Neural progenitor cell (in vitro differentiated cells): ENCODE measurements at regions not wholly inside any gene's neighbourhood (a gene's known extent, or its start where the extent isn't known, plus 50 kb on each side); places are given as distances from the start of the nearest gene placed in this dataset.

ENCODE experiments used
- DNase-seq: peaks from one replicate; pipeline ENCODE4 v3.0.0-alpha.2; 2016; ENCODE audit warnings: low spot score
- H2AFZ ChIP-seq: fragments of 200-600 bp; sonication (generic); replicated peaks from 2 replicates; pipeline ENCODE4 v1.6.1; 2016; ENCODE audit warnings: antibody characterized with exemption
- H3F3A ChIP-seq: fragments of 200-600 bp; sonication (generic); 2 replicates; pipeline ENCODE4 v1.6.1; 2016; ENCODE audit warnings: antibody characterized with exemption, low read depth
- H3K27ac ChIP-seq: fragments of 200-600 bp; sonication (generic); 2 replicates; pipeline ENCODE4 v1.5.1; 2016; ENCODE audit warnings: mild to moderate bottlenecking
- H3K27me3 ChIP-seq: fragments of 200-600 bp; sonication (generic); 2 replicates; pipeline ENCODE4 v1.6.1; 2016; ENCODE audit warnings: mild to moderate bottlenecking, moderate library complexity
- H3K36me3 ChIP-seq: fragments of 200-600 bp; sonication (generic); 2 replicates; pipeline ENCODE4 v1.5.1; 2016
- H3K4me1 ChIP-seq: fragments of 200-600 bp; sonication (generic); 2 replicates; pipeline ENCODE4 v1.6.1; 2016; ENCODE audit warnings: mixed run types
- H3K4me2 ChIP-seq: fragments of 200-600 bp; sonication (generic); 2 replicates; pipeline ENCODE4 v1.6.1; 2016
- H3K4me3 ChIP-seq: fragments of 200-600 bp; sonication (generic); 2 replicates; pipeline ENCODE4 v1.5.1; 2016
- H3K79me2 ChIP-seq: fragments of 200-600 bp; sonication (generic); 2 replicates; pipeline ENCODE4 v1.6.1; 2016; ENCODE audit warnings: low read depth
- H3K9ac ChIP-seq: fragments of 200-600 bp; sonication (generic); 2 replicates; pipeline ENCODE4 v1.6.1; 2016
- H3K9me3 ChIP-seq: fragments of 200-600 bp; sonication (generic); 2 replicates; pipeline ENCODE4 v1.5.1; 2016; ENCODE audit warnings: low read depth
- H4K20me1 ChIP-seq: fragments of 200-600 bp; sonication (generic); 2 replicates; pipeline ENCODE4 v1.6.1; 2016; ENCODE audit warnings: low read depth
- H3K27ac Mint-ChIP-seq: 3 replicates; pipeline ENCODE4 v1.8.0; 2021; ENCODE audit warnings: mixed read lengths
- H3K27me3 Mint-ChIP-seq: 2 replicates; pipeline ENCODE4 v1.8.0; 2022; ENCODE audit warnings: low read depth, mild to moderate bottlenecking, inconsistent platforms, moderate library complexity, mixed read lengths; ENCODE audit not compliant: insufficient read depth
- H3K36me3 Mint-ChIP-seq: 3 replicates; pipeline ENCODE4 v1.8.0; 2021; ENCODE audit warnings: mixed read lengths
- H3K4me1 Mint-ChIP-seq: 3 replicates; pipeline ENCODE4 v1.8.0; 2021; ENCODE audit warnings: mixed read lengths
- H3K4me3 Mint-ChIP-seq: 3 replicates; pipeline ENCODE4 v1.8.0; 2021; ENCODE audit warnings: mild to moderate bottlenecking, moderate library complexity, mixed read lengths
- H3K9me3 Mint-ChIP-seq: 3 replicates; pipeline ENCODE4 v1.8.0; 2020; ENCODE audit warnings: mixed read lengths
- CTCF ChIP-seq: fragments of 200-600 bp; sonication (generic); IDR thresholded peaks from 2 replicates; pipeline ENCODE4 v1.5.1; 2017; ENCODE audit warnings: antibody characterized with exemption, mild to moderate bottlenecking
- EZH2 ChIP-seq: fragments of 200-600 bp; sonication (generic); IDR thresholded peaks from 2 replicates; pipeline ENCODE4 v1.6.1; 2017; ENCODE audit warnings: antibody characterized with exemption, mild to moderate bottlenecking, moderate library complexity
- EZH2phosphoT487 ChIP-seq: fragments of 200-600 bp; sonication (generic); IDR thresholded peaks from 2 replicates; pipeline ENCODE4 v1.6.1; 2017; ENCODE audit warnings: antibody characterized with exemption

DNA sequence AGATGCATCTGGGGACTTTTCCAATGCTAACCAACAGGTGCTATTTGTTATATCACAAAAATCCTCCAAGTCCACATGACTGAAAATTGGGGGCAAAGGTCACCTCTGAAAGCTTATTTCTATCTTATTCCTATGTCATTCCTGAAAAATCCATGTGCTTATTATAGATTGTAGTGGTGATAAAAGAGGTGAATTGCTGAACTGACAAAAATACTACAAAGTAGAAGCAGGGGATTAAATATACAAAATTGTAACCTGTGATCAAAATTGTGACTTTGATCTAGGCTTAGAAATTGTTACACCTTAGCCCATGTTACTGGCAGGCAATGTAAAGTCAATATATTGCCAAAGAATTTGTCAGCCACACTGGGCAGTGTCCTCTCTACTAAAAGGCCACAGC, 62.3 kb downstream of the IER5 start:
- no peaks in the 10 kb centered on the region for H3K9me3 ChIP-seq
- H3K4me3 ChIP-seq: no peak overlapping the region
- H3K36me3 ChIP-seq: no peaks in the 10 kb centered on the region
- no peaks in the 10 kb centered on the region for H3F3A ChIP-seq
- Mint-ChIP-seq H3K9me3 (peaks cover 13% of the 10 kb centered on the region), H3K27ac (no peak overlapping the region), H3K4me3 (no peak overlapping the region), H3K27me3 (peaks cover 17% of the 10 kb centered on the region), H3K4me1 (peaks cover 13% of the 10 kb centered on the region), H3K36me3 (no peaks in the 10 kb centered on the region)
- no peaks in the 10 kb centered on the region for H4K20me1 ChIP-seq
- no peak overlapping the region for H2AFZ ChIP-seq
- DNase-seq: no peak
- TF ChIP-seq CTCF (no peak), EZH2 (no peak), EZH2phosphoT487 (no peak)
- no peak overlapping the region for H3K9ac ChIP-seq
- H3K4me1 ChIP-seq: peaks cover 7% of the 10 kb centered on the region
- no peaks in the 10 kb centered on the region for H3K79me2 ChIP-seq
- no peaks in the 10 kb centered on the region for H3K27me3 ChIP-seq
- H3K4me2 ChIP-seq: no peak overlapping the region
- no peak overlapping the region for H3K27ac ChIP-seq

GRCh38 chr1:181151378-181152326, 63.2 kb downstream of the IER5 start:
- Histone ChIP-seq H3K4me2 (no peak overlapping the region), H3K27me3 (no peaks in the 10 kb centered on the region), H3K27ac (no peak overlapping the region), H3F3A (no peaks in the 10 kb centered on the region), H2AFZ (no peak overlapping the region), H4K20me1 (no peaks in the 10 kb centered on the region), H3K79me2 (no peaks in the 10 kb centered on the region), H3K4me3 (no peak overlapping the region), H3K9ac (no peak overlapping the region), H3K36me3 (no peaks in the 10 kb centered on the region), H3K9me3 (no peaks in the 10 kb centered on the region), H3K4me1 (peaks cover 7% of the 10 kb centered on the region)
- DNase-seq: no peak
- Mint-ChIP-seq H3K4me1 (peaks cover 13% of the 10 kb centered on the region), H3K4me3 (no peak overlapping the region), H3K36me3 (no peaks in the 10 kb centered on the region), H3K9me3 (peaks cover 6% of the 10 kb centered on the region), H3K27me3 (peaks cover 13% of the 10 kb centered on the region), H3K27ac (no peak overlapping the region)
- no peak for TF ChIP-seq EZH2phosphoT487
- no peak for TF ChIP-seq CTCF
- no peak for TF ChIP-seq EZH2

GRCh38 chr1:181152892-181153633, 64.6 kb downstream of the IER5 start:
- H3K9me3 Mint-ChIP-seq: peaks cover 6% of the 10 kb centered on the region
- peak overlapping the region; percentile 42 for H3K27ac Mint-ChIP-seq
- peak; percentile 56 for DNase-seq
- no peaks in the 10 kb centered on the region for H4K20me1 ChIP-seq
- no peaks in the 10 kb centered on the region for H3K9me3 ChIP-seq
- H3K4me3 Mint-ChIP-seq: peak overlapping the region; percentile 54
- H3K4me3 ChIP-seq: no peak overlapping the region
- H3F3A ChIP-seq: no peaks in the 10 kb centered on the region
- no peak overlapping the region for H3K27ac ChIP-seq
- peak overlapping the region; percentile 91 for H2AFZ ChIP-seq
- H3K9ac ChIP-seq: no peak overlapping the region
- no peak overlapping the region for H3K4me2 ChIP-seq
- H3K36me3 Mint-ChIP-seq: no peaks in the 10 kb centered on the region
- peaks cover 7% of the 10 kb centered on the region for H3K4me1 ChIP-seq
- H3K36me3 ChIP-seq: no peaks in the 10 kb centered on the region
- H3K4me1 Mint-ChIP-seq: peaks cover 13% of the 10 kb centered on the region
- H3K27me3 ChIP-seq: no peaks in the 10 kb centered on the region
- H3K79me2 ChIP-seq: no peaks in the 10 kb centered on the region
- peaks cover 6% of the 10 kb centered on the region for H3K27me3 Mint-ChIP-seq
- no peak for TF ChIP-seq EZH2phosphoT487
- no peak for TF ChIP-seq EZH2
- peak; percentile 41 for TF ChIP-seq CTCF
